HG03064 (cell line): ENCODE measurements at regions not wholly inside any gene's neighbourhood (a gene's known extent, or its start where the extent isn't known, plus 50 kb on each side); places are given as distances from the start of the nearest gene placed in this dataset.

Experiments
- ATAC-seq: cut with Tn5 transposase; IDR thresholded peaks from one replicate; pipeline ENCODE4 v1.9.1; 2021; ENCODE audit warnings: low read depth; ENCODE audit not compliant: unreplicated experiment

- ATAC-seq = no peak
Measured at GRCh38 chr7:16066805-16067459, 354.4 kb downstream of the CRPPA start.

GRCh38 chr7:16065939-16066338 lies 355.4 kb downstream of the CRPPA start:
- ATAC-seq = no peak

- ATAC-seq = no peak
Measured at GRCh38 chr7:16063716-16064675, 357.3 kb downstream of the CRPPA start.

- no peak for ATAC-seq
Measured at GRCh38 chr7:16063221-16063620, 358.1 kb downstream of the CRPPA start.

DNA sequence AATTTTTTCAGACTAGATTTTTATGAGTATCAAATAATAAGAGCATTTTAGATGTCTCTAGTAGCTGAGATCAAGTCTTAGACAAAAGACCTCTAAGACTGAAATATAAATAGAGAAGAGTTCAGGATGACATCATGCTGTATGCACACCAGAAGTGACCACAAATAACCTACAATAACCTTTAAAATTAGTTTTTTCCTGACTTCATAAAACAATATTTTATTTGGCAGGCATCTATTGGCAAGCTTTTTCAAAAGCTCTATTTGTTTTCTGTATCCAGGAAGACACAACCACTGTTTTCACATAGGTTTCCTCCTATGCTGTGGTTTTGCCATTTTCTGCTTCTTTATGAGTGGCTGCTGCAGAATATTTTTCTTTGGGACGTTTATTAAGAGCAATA lies 359.1 kb downstream of the CRPPA start:
- ATAC-seq = no peak

DNA sequence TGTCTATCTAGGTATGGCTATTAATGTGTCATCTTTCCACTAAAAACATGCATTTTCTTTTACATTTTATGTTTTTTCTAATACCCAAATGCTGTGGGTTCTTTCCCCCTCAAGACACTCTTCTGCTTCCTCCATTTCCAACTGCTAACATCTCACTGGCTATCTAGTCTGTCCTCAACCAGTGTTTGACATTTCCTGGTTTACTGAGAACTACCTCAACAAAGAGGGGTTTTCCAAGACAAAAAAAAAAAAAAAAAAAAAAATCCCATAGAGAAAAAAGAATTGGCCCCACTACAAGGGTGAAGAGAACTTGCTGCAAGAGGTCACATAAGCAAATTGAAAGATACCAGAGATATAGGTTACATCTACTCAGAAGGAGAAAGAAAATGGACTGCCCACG lies 359.7 kb downstream of the CRPPA start:
- ATAC-seq = no peak

DNA sequence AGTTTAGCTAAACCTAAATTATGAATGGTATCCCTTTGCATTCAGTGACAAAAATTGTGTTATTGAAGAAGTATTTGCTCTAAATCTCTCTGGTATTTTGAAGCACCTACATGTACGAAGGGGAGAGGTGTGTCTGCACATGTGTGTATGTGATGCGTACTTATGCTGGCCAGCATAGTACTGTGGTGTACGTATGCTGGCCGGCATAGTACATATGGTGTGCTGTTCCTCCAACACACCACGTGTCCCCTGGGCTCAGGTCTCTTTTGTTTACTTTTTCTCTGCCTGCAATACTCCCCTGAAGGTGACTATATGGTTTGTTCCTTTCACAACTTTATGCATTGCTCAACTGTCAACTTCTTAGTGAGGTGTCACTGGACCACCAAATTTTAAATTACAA lies 360.3 kb downstream of the CRPPA start:
- ATAC-seq = no peak

DNA sequence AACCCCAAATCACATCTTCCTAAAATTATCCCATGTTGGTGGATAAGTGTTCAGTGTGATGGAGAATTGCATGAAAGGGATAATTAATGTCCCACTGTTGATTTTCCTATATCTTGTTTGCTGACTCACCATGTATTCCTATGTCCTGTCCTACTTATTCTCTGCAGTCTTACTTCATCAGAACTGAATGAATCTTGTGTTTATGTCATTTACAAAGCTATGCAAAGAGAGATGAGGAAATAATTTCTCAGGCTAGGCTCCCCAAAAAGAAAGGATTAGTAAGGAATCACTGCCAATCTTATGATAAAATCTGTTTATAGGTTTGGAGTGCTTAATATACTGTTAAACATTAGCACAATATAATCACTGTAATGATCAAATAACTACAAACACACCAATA lies 360.8 kb downstream of the CRPPA start:
- ATAC-seq = no peak

- no peak for ATAC-seq
Measured at GRCh38 chr7:16055263-16055976, 365.9 kb downstream of the CRPPA start.

DNA sequence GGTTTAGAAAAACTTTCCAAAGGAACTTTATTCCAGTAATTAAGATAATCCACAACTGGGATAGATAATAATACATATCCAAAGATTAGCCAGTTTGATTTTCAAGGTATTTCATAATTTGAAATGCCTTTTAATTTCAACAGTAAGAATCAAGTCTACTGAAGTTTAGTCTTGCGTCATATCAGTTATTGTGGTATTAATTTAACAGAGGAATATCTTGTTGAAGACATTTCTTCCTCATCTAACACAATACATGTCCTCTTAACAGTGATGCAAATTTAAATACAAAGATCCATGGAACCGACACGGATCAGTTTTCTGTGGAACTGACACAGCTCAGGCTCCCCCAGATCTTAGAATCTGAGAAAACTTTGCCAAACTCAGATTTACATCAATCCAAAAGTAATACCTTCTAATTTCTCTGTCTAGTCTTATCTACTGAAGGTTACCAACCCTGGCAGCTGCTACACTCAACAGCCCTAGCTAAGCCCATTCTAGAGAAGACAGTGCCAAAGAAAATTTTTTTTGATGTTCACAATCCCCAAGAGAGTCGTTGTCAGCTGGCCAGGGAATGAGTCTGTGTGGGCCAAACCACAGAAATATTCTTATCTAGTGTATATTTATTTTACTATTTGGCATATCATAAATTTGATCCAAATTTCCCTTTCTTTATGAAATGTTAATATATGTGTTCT lies 365.2 kb upstream of the MEOX2 start:
- no peak for ATAC-seq

- no peak for ATAC-seq
Measured at GRCh38 chr7:16046041-16046440, 359.6 kb upstream of the MEOX2 start.

- no peak for ATAC-seq
Measured at GRCh38 chr7:16045296-16045695, 358.8 kb upstream of the MEOX2 start.

DNA sequence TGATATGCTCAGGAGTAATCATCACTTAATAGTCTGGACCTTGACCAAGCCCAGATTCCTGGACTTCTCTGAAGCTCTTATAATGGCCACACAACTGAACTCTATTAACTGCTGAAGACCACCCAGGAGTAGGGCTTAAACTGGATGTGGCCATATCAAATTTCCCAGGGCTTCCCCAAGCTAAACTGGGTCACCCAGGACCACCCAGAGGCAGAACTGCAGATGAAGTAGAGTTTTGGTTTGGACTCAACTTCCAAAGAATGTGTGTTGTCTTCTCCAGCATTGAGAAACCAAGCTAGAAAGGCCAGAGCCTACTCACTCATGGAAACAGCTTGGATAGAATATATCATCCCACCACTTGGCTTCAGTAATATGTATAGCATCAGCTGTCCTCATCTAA lies 358.2 kb upstream of the MEOX2 start:
- ATAC-seq = no peak

DNA sequence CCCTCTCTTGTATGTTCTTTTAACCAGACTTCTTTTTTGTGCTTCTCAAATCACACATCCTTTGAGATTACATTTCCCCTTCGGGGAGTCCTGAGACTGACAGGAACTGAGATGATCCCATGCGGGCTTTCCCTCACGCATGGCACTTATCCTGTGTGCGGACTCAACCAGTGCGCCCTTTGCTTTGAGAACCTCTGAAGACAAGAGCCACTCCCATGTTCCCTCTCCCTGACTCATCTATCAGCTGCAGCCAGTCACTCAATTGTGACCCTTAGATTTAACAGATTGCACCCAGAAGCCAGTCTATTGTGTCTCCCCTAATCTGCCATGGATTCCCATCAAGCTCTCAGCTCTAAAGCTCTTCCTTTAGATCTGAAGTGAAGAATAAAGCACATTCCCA lies 353.9 kb upstream of the MEOX2 start:
- no peak for ATAC-seq

- no peak for ATAC-seq
Measured at GRCh38 chr7:16038906-16039305, 352.4 kb upstream of the MEOX2 start.

- no peak for ATAC-seq
Measured at GRCh38 chr7:16035392-16035791, 348.9 kb upstream of the MEOX2 start.

- ATAC-seq = no peak
Measured at GRCh38 chr7:16034866-16035265, 348.4 kb upstream of the MEOX2 start.

- ATAC-seq = no peak
Measured at GRCh38 chr7:16034353-16034752, 347.9 kb upstream of the MEOX2 start.

DNA sequence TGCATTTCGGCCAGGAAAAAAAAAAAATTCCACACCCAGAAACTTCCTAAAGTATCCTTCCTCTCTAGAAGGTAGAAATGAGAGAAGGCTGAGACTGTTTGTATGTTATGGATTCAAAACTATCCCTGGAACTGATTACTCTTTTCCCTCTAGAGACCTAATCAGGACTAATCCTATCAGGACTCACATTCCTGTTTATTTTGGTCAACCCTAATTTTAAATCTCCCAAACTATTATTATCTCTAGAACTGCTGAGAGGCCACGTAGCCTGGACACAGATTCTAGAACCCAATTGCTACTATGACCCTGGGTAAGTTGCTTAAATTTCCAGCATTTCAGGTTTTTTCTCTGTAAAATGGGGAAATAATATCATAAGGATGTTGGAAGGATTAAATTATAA lies 346.8 kb upstream of the MEOX2 start:
- ATAC-seq = no peak

- ATAC-seq = no peak
Measured at GRCh38 chr7:16028636-16029035, 342.2 kb upstream of the MEOX2 start.

GRCh38 chr7:16028103-16028502 lies 341.6 kb upstream of the MEOX2 start:
- no peak for ATAC-seq
